Astrocyte (in vitro differentiated cells and primary cell): ENCODE measurements at regions not wholly inside any gene's neighbourhood (a gene's known extent, or its start where the extent isn't known, plus 50 kb on each side); places are given as distances from the start of the nearest gene placed in this dataset.

ENCODE experiments used
- CTCF ChIP-seq: IDR thresholded peaks from 2 replicates; pipeline ENCODE4 v1.5.1; 2011; ENCODE audit warnings: low read depth, mild to moderate bottlenecking, inconsistent platforms, low read length, moderate library complexity; ENCODE audit not compliant: insufficient read depth
- EZH2 ChIP-seq: IDR thresholded peaks from 2 replicates; pipeline ENCODE4 v1.6.1; 2012; ENCODE audit warnings: mild to moderate bottlenecking, low read length, inconsistent platforms; ENCODE audit not compliant: insufficient read depth

- TF ChIP-seq CTCF (no peak), EZH2 (no peak)
Observed at GRCh38 chr20:39492223-39492797, 530.2 kb downstream of the DHX35 start.
